ENCODE measurements at regions not wholly inside any gene's neighbourhood (a gene's known extent, or its start where the extent isn't known, plus 50 kb on each side); places are given as distances from the start of the nearest gene placed in this dataset.

DNA sequence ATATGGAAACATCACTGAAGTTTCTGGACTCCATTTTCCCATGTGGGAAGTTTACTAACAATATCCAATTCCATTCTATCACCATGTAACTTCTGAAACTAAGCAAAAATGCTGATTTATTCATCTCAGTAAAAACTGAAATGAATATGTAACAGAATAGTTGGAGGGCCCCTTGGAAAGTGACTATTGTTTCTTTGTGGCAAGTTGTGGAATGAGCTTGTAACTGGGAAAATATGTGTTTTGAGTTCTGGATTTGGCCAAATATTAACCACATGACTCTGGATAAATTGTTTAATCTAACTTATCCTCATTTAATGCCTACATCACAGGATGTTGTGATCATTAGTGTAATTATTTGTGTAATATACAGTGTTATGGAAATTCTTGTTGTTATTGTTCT is 619.3 kb downstream of the TLE4 start:
- no peak for DNase-seq
- peaks cover 4% of the 10 kb centered on the region for H3K9me3 Mint-ChIP-seq (ENCODE audit: low read depth, unreplicated experiment)
- BruUV-seq (replicated peaks), result no TSS peak

DNA sequence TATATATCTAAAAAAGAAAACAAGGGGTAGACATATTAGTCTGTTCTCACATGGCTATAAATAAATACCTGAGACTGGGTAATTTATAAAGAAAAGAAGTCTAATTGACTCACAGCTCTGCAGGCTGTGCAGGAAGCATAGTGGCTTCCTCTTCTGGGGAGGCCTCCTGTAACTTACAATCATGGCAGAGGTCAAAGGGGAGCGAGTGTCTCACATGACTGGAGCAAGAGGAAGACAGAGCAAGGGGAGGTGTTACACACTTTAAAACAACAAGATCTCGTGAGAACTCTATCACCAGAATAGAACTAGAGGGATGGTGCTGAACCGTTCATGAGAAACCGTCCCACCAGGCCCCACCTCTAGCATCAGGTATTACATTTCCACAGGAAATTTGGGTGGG is 616.8 kb downstream of the TLE4 start:
- no peaks in the 10 kb centered on the region for H3K27me3 Mint-ChIP-seq (ENCODE audit: unreplicated experiment)
- CTCF ChIA-PET, result no interaction called here
- TF ChIP-seq, protein P1, sequence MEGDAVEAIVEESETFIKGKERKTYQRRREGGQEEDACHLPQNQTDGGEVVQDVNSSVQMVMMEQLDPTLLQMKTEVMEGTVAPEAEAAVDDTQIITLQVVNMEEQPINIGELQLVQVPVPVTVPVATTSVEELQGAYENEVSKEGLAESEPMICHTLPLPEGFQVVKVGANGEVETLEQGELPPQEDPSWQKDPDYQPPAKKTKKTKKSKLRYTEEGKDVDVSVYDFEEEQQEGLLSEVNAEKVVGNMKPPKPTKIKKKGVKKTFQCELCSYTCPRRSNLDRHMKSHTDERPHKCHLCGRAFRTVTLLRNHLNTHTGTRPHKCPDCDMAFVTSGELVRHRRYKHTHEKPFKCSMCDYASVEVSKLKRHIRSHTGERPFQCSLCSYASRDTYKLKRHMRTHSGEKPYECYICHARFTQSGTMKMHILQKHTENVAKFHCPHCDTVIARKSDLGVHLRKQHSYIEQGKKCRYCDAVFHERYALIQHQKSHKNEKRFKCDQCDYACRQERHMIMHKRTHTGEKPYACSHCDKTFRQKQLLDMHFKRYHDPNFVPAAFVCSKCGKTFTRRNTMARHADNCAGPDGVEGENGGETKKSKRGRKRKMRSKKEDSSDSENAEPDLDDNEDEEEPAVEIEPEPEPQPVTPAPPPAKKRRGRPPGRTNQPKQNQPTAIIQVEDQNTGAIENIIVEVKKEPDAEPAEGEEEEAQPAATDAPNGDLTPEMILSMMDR (IDR thresholded peaks at IDR 0.05; ENCODE audit: unreplicated experiment), result no peak
- H3K9me3 Mint-ChIP-seq (ENCODE audit: low read depth, unreplicated experiment), result peaks cover 3% of the 10 kb centered on the region
- no peaks in the 10 kb centered on the region for H3K36me3 Mint-ChIP-seq (ENCODE audit: insufficient read depth, unreplicated experiment)
- no peak for DNase-seq
- intact Hi-C loops (cut with micrococcal nuclease; ENCODE audit: unreplicated experiment), result no loop called here
- no TSS peak for BruUV-seq (replicated peaks)
- H3K4me1 Mint-ChIP-seq (ENCODE audit: low read depth, unreplicated experiment), result no peaks in the 10 kb centered on the region
- no peak overlapping the region for H3K4me3 Mint-ChIP-seq (ENCODE audit: low read depth, unreplicated experiment)
- no peak overlapping the region for H3K27ac Mint-ChIP-seq (ENCODE audit: unreplicated experiment)

More for the DNA sequence above, 619.3 kb downstream of the TLE4 start:
- CTCF ChIA-PET, result interaction anchor here (0.6 kb wide), 1 partner anchor 496 kb away, joined by 3 read pairs; no protein-coding TSS in a partner anchor
- Mint-ChIP-seq H3K36me3 (ENCODE audit: insufficient read depth, unreplicated experiment) (no peaks in the 10 kb centered on the region), H3K4me3 (ENCODE audit: low read depth, unreplicated experiment) (no peak overlapping the region), H3K27me3 (ENCODE audit: unreplicated experiment) (no peaks in the 10 kb centered on the region), H3K4me1 (ENCODE audit: low read depth, unreplicated experiment) (no peaks in the 10 kb centered on the region), H3K27ac (ENCODE audit: unreplicated experiment) (no peak overlapping the region)
- intact Hi-C loops (cut with micrococcal nuclease; ENCODE audit: unreplicated experiment), result no loop called here
- TF ChIP-seq, protein P1 (IDR thresholded peaks at IDR 0.05; ENCODE audit: unreplicated experiment), result no peak

DNA sequence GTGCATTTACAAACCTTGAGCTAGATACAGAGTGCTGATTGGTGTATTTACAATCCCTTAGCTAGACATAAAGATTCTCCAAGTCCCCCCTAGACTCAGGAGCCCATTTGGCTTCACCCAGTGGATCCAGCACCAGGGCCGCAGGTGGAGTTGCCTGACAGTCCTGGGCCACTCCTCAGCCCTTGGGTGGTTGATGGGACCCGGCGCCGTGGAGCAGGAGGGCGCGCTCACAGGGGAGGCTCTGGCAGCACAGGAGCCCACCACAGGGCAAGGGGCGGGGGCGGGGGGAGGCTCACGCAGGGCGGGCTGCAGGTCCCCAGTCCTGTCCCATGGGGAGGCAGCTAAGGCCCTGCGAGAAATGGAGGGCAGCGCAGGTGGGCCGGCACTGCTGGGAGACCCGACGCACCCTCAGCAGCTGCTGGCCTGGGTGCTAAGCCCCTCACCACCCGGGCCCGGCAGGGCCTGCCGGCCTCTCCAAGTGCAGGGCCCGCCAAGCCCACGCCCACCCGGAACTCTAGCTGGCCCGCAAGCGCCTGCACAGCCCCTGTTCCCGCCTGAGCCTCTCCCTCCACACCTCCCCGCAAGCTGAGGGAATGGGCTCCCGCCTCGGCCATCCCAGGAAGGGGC is 613.5 kb downstream of the TLE4 start:
- no TSS peak for BruUV-seq (replicated peaks)
- intact Hi-C loops (cut with micrococcal nuclease; ENCODE audit: unreplicated experiment), result no loop called here
- H3K36me3 Mint-ChIP-seq (ENCODE audit: insufficient read depth, unreplicated experiment), result no peaks in the 10 kb centered on the region
- H3K9me3 Mint-ChIP-seq (ENCODE audit: low read depth, unreplicated experiment), result peaks cover 3% of the 10 kb centered on the region
- H3K4me1 Mint-ChIP-seq (ENCODE audit: low read depth, unreplicated experiment), result no peaks in the 10 kb centered on the region
- DNase-seq, result no peak
- CTCF ChIA-PET, result no interaction called here
- no peak overlapping the region for H3K4me3 Mint-ChIP-seq (ENCODE audit: low read depth, unreplicated experiment)
- no peaks in the 10 kb centered on the region for H3K27me3 Mint-ChIP-seq (ENCODE audit: unreplicated experiment)
- no peak overlapping the region for H3K27ac Mint-ChIP-seq (ENCODE audit: unreplicated experiment)
- TF ChIP-seq, protein P1 (IDR thresholded peaks at IDR 0.05; ENCODE audit: unreplicated experiment), result no peak

DNA sequence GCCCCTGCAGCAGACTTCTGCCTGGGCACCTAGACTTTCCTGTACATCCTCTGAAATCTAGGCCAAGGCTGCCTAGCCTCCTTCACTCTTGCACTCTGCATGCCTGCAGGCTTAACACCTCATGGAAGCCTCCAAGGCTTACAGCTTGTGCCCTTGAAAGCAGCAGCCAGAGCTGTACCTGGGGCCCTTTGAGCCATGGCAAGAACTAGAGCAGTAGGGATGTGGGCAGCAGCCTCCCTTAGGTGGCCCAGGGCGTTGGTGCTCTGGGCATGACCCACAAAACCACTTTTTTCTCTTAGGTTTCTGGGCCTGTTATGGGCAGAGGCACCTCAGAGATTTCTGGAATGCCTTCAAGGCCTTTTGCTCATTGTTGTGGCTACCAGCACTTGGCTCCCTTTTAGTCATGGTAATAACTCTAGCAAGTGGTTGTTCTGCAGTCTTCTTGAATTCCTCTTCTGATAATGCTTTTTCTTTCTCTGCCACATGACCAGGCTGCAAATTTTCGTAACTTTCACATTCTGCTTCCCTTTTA is 606.2 kb downstream of the TLE4 start:
- CTCF ChIA-PET, result no interaction called here
- no peaks in the 10 kb centered on the region for H3K27me3 Mint-ChIP-seq (ENCODE audit: unreplicated experiment)
- no peak overlapping the region for H3K27ac Mint-ChIP-seq (ENCODE audit: unreplicated experiment)
- DNase-seq, result no peak
- intact Hi-C loops (cut with micrococcal nuclease; ENCODE audit: unreplicated experiment), result no loop called here
- BruUV-seq (replicated peaks), result no TSS peak
- H3K4me1 Mint-ChIP-seq (ENCODE audit: low read depth, unreplicated experiment), result no peaks in the 10 kb centered on the region
- TF ChIP-seq, protein P1 (IDR thresholded peaks at IDR 0.05; ENCODE audit: unreplicated experiment), result no peak
- no peaks in the 10 kb centered on the region for H3K36me3 Mint-ChIP-seq (ENCODE audit: insufficient read depth, unreplicated experiment)
- H3K9me3 Mint-ChIP-seq (ENCODE audit: low read depth, unreplicated experiment), result peaks cover 3% of the 10 kb centered on the region
- H3K4me3 Mint-ChIP-seq (ENCODE audit: low read depth, unreplicated experiment), result no peak overlapping the region
